ENCODE measurements at regions not wholly inside any gene's neighbourhood (a gene's known extent, or its start where the extent isn't known, plus 50 kb on each side); places are given as distances from the start of the nearest gene placed in this dataset.

DNA sequence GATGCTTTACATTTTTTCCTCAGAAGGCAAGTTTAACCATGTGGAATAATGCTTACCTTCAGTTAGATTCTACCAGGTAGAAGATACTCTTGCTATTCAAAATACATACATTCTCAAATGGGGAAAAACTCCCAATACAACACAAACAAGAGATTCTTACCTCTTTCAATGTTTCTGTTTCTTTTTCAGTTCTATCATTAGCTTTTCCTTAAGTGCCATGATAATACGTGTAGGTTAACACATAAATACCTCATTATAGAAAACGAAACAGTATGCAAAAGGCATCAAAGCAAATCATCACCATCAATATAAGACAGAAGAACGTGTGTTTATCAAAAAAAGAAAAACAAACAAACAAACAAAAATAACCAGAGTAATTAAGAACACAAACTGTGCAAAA, 300.7 kb upstream of the ROBO1 start:
- BruUV-seq (replicated peaks) = no TSS peak
- CTCF ChIA-PET (ENCODE audit: unreplicated experiment) = no interaction called here

DNA sequence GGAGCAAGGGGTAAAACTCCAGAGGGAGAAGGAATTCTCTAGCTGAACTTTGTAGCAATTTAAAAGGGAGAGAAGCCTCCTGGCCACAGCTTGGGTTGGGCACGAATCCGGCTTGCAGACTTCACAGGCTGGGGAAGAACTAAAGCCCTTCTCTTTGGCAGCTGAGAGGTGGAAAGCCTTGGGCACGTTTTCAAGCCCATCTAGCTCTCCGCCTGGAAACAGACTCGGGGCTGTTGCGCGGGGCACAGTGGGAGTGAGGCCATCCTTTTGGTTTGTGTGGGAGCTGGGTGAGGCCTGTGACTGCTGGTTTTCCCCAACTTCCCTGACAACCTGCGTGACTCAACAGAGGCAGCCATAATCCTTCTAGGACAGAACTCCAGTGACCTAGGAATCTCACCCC, 295.7 kb upstream of the ROBO1 start:
- H3K4me2 ChIP-seq (ENCODE audit: low read length) = no peak overlapping the region
- ChIA-PET POLR2A (no interaction called here), CTCF (ENCODE audit: unreplicated experiment) (no interaction called here)
- no peaks in the 10 kb centered on the region for H3K79me2 ChIP-seq (ENCODE audit: insufficient read depth, low read depth, low read length)
- no peaks in the 10 kb centered on the region for H3K4me1 ChIP-seq (ENCODE audit: insufficient read depth, low read length, poor library complexity, severe bottlenecking)
- DNase-seq (ENCODE audit: low spot score) = no peak
- H4K20me1 ChIP-seq (ENCODE audit: insufficient read depth, low read length) = no peaks in the 10 kb centered on the region
- H3K9me3 ChIP-seq (ENCODE audit: low read length) = no peaks in the 10 kb centered on the region
- no peaks in the 10 kb centered on the region for H3K36me3 ChIP-seq (ENCODE audit: insufficient read depth, low read length)
- intact Hi-C loops (cut with micrococcal nuclease; ENCODE audit: unreplicated experiment) = no loop called here
- TF ChIP-seq, protein P1, sequence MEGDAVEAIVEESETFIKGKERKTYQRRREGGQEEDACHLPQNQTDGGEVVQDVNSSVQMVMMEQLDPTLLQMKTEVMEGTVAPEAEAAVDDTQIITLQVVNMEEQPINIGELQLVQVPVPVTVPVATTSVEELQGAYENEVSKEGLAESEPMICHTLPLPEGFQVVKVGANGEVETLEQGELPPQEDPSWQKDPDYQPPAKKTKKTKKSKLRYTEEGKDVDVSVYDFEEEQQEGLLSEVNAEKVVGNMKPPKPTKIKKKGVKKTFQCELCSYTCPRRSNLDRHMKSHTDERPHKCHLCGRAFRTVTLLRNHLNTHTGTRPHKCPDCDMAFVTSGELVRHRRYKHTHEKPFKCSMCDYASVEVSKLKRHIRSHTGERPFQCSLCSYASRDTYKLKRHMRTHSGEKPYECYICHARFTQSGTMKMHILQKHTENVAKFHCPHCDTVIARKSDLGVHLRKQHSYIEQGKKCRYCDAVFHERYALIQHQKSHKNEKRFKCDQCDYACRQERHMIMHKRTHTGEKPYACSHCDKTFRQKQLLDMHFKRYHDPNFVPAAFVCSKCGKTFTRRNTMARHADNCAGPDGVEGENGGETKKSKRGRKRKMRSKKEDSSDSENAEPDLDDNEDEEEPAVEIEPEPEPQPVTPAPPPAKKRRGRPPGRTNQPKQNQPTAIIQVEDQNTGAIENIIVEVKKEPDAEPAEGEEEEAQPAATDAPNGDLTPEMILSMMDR (conservative IDR thresholded peaks at IDR 0.05; ENCODE audit: low read length) = no peak
- no peak for TF ChIP-seq EZH2phosphoT487 (IDR thresholded peaks at IDR 0.05; ENCODE audit: borderline replicate concordance, low read depth, low read length)
- H2AFZ ChIP-seq (ENCODE audit: low read length) = no peak overlapping the region
- H3K9me2 ChIP-seq (ENCODE audit: insufficient read depth, low read length) = no peaks in the 10 kb centered on the region
- no peak overlapping the region for H3K27ac ChIP-seq (ENCODE audit: low read depth, low read length, poor library complexity, severe bottlenecking)
- no TSS peak for BruUV-seq (replicated peaks)
- no peak overlapping the region for H3K4me3 ChIP-seq (ENCODE audit: low read depth, low read length, poor library complexity, severe bottlenecking)

More for the DNA sequence above, 300.7 kb upstream of the ROBO1 start:
- H3K36me3 ChIP-seq (ENCODE audit: insufficient read depth, low read length) = no peaks in the 10 kb centered on the region
- no peaks in the 10 kb centered on the region for H3K4me1 ChIP-seq (ENCODE audit: insufficient read depth, low read length, poor library complexity, severe bottlenecking)
- intact Hi-C loops (cut with micrococcal nuclease; ENCODE audit: unreplicated experiment) = no loop called here
- no peak for DNase-seq (ENCODE audit: low spot score)
- no peak overlapping the region for H3K4me3 ChIP-seq (ENCODE audit: low read depth, low read length, poor library complexity, severe bottlenecking)
- H4K20me1 ChIP-seq (ENCODE audit: insufficient read depth, low read length) = no peaks in the 10 kb centered on the region
- no peaks in the 10 kb centered on the region for H3K9me2 ChIP-seq (ENCODE audit: insufficient read depth, low read length)
- no peak overlapping the region for H3K27ac ChIP-seq (ENCODE audit: low read depth, low read length, poor library complexity, severe bottlenecking)
- POLR2A ChIA-PET = no interaction called here
- no peak overlapping the region for H3K4me2 ChIP-seq (ENCODE audit: low read length)
- H3K79me2 ChIP-seq (ENCODE audit: insufficient read depth, low read depth, low read length) = no peaks in the 10 kb centered on the region
- TF ChIP-seq, protein P1 (conservative IDR thresholded peaks at IDR 0.05; ENCODE audit: low read length) = no peak
- no peak for TF ChIP-seq EZH2phosphoT487 (IDR thresholded peaks at IDR 0.05; ENCODE audit: borderline replicate concordance, low read depth, low read length)
- H3K9me3 ChIP-seq (ENCODE audit: low read length) = no peaks in the 10 kb centered on the region
- H2AFZ ChIP-seq (ENCODE audit: low read length) = no peak overlapping the region

DNA sequence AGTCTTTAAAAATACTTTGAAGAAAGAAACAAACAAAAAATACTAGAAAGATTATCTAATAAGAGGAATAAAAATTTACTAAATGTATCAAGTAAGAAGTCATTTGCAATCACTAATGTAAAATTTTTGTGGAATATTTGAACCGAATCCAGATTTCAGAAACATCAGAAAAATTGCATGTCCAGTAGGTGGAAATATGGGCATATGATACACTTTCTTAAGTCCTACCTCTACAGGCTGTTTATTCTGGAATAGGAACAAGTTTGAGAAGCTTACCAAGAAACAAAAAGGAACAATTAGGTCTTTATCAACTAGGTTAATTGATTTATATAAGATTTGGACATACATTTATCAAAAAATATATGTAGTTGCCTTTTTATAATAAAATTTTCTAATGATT, 292.9 kb upstream of the ROBO1 start:
- DNase-seq (ENCODE audit: low spot score) = no peak
- intact Hi-C loops (cut with micrococcal nuclease; ENCODE audit: unreplicated experiment) = no loop called here
- Histone ChIP-seq H4K20me1 (ENCODE audit: insufficient read depth, low read length) (no peaks in the 10 kb centered on the region), H3K4me1 (ENCODE audit: insufficient read depth, low read length, poor library complexity, severe bottlenecking) (no peaks in the 10 kb centered on the region), H3K79me2 (ENCODE audit: insufficient read depth, low read depth, low read length) (no peaks in the 10 kb centered on the region), H2AFZ (ENCODE audit: low read length) (no peak overlapping the region), H3K9me3 (ENCODE audit: low read length) (0 out of 2 replicates have a peak, but pooled peaks cover 3% of the 10 kb centered on the region), H3K27ac (ENCODE audit: low read depth, low read length, poor library complexity, severe bottlenecking) (no peak overlapping the region), H3K4me2 (ENCODE audit: low read length) (no peak overlapping the region), H3K36me3 (ENCODE audit: insufficient read depth, low read length) (no peaks in the 10 kb centered on the region), H3K4me3 (ENCODE audit: low read depth, low read length, poor library complexity, severe bottlenecking) (no peak overlapping the region), H3K9me2 (ENCODE audit: insufficient read depth, low read length) (no peaks in the 10 kb centered on the region)
- POLR2A ChIA-PET = no interaction called here
- CTCF ChIA-PET (ENCODE audit: unreplicated experiment) = no interaction called here
- no peak for TF ChIP-seq EZH2phosphoT487 (IDR thresholded peaks at IDR 0.05; ENCODE audit: borderline replicate concordance, low read depth, low read length)
- TF ChIP-seq, protein P1 (conservative IDR thresholded peaks at IDR 0.05; ENCODE audit: low read length) = no peak
- BruUV-seq (replicated peaks) = no TSS peak
